HG03354 (cell line): ENCODE measurements at regions not wholly inside any gene's neighbourhood (a gene's known extent, or its start where the extent isn't known, plus 50 kb on each side); places are given as distances from the start of the nearest gene placed in this dataset.

Experiments used
- ATAC-seq: cut with Tn5 transposase; IDR thresholded peaks from one replicate; pipeline ENCODE4 v1.9.1; 2021; ENCODE audit warnings: mild to moderate bottlenecking; ENCODE audit not compliant: unreplicated experiment, poor library complexity, severe bottlenecking

DNA sequence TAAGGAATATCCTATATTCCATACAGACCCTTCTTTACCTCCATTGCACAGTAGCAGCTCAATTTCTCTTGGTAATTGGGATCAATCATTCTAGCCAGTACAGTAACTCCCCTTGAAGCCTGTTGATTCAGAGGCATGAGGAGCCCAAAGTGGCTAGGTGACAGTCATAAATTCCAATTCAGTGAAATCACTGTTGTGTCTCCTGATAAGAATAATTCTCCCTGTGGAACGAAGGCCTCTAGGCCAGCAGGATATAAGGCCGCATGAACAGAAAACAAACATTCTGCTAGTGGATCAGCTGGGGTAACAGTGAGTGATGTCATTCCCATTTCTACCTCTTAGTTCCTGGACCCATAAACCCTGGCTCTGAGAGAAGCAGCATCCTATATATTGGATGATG lies 696.3 kb downstream of the NR2F2 start:
- no peak for ATAC-seq

DNA sequence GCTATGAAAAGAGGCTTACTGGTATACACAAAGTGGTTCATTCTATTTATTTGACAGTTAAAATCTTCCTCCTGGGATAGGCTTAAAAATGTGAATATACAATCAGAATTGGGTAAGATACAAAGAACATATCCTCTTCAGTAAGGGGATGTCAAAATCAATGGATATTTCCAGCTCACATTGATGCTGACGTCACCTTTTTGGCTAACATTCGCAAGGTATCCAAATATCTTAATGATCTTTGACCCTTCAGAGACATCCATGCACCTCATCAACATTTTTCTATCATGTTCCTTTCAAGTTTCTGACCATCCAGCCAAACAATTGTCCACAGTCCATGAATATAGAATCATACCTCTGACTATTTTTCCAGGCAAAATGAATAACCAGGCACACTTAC lies 697.3 kb downstream of the NR2F2 start:
- no peak for ATAC-seq

DNA sequence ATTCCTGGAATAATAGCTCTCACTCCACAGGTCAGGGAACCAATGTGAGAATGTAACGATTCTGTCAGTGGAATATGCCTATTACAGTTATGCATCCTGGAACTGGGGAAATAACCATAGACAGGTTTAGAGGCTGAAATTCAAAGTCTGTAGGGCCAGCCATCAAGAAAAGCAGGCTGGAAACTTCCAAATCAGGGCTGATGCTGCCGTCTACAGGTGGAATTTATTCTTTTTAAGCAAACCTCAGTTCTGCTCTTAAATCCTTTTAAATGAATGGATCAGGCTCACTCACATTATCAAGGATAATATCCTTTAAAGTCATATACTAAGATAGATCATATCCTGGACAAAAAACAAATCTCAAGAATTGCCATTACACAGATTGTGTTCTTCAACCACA lies 699.8 kb downstream of the NR2F2 start:
- no peak for ATAC-seq

DNA sequence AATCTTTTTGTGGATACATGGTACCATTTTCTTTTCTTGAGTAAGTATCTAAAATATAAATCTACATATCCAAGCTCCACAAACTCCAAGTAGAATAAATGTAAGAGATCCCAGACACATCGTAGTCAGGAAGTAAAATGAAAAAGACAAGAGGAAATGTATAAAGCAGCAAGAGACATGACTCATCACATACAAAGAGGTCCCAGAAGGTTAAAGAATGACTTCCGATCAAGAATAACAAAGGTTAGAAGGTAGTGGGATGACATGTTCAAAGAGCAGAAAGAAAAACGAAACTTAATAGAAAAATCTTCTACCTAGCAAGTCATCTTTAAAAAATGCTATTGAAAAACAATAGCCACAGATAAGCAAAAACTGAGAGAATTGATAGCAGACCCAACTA lies 705.8 kb downstream of the NR2F2 start:
- no peak for ATAC-seq

DNA sequence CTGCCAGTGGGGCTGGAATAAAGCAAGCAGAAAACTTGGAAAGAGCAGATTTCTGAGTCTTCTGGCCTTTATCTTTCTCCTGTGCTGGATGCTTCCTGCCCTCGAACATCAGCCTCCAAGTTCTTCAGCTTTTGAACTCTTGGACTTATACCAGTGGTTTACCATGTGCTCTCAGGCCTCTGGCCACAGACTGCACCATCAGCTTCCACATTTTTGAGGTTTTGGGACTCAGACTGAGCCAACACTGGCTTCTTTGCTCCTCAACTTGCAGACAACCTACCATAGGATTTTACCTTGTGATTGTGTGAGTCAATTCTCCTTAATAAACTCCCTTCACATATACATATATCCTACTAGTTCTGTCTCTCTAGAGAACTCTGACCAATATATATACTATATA lies 706.6 kb downstream of the NR2F2 start:
- ATAC-seq = no peak

DNA sequence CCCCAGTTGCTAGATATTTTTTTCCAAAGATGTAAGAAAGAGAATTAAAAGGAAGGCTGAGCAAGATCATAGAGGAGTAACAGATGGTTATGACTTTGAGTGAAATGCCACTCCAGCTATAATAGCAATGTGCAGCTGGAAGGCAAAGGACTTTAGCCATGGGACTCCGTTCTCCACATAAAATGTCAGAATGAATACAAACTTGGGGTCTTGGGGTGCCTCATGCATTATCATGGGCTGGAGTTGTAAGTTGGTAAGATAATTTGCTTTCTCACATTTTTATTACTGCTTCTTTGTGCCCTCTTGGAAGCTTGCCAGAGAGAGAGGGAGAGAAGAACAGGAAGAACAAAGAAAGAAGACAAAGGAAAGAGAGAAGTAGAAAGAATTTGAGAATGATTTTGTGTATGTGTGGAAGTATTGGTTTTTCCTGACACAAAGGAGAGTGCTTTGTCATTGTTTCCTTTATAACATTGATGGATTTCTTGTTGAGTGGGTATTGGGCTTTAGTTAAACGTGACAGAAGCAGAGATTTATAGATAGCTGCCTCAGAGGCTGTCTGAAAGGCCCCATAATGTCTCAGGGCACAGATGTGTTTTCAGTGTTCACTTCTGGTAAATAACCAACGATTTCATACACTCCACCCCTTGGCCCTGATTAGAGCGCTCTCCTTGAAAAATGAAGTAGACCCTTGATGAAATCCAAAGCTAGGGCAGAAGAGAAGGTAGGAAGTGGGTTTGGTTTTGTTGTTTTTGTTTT lies 715.3 kb downstream of the NR2F2 start:
- ATAC-seq = no peak

DNA sequence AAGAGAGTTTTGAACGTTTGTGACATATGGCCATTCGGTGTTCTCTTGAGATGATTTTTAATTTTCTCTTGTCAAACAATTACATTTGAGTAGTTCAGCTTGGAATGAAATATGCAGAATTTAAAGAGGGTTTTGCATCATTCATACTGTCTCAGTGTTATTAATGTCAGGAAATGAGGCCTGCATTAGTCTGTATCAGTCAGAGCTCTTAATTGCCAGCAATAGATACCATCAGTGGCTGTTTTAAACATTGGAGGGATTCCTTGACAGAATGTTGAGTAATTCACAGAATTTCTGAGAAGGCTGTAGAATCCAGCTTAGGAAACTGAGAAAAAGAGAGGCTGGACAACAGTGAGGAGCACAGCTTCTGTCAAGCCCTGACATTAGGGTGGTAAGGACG lies 722.0 kb downstream of the NR2F2 start:
- no peak for ATAC-seq

DNA sequence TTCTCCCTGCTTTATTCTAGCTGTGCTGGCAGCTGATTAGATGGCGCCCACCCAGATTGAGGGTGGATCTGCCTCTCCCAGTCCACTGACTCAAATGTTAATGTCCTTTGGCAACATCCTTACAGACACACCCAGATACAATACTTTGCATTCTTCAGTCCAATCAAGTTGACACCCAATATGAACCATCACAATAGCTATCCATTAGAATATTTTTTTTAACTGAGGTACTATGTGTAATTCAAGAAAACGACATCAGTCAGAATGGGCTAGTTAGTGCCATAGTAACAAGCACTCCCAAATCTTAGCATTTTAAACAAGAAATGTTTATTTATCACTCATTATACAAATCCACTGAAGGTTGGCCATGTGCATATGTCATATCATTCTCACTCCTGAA lies 723.1 kb downstream of the NR2F2 start:
- ATAC-seq = no peak

DNA sequence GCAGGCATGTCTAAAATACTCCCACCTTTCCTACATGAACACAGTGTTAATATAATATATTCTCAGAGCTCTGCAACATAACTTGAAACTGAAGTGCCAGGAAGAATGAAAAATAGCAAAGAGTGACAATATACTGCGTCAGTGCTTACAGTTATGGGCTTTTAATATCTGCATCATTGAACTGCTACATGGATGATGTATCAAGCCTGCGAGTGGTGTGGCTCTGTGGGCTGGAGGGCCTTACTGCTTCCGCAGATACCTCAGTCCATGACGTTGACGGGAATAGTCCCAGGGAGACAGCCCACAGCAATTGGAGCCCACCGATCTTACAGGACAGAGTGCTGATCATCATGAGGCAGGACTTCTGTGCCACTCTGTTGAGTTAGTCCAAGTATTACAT lies 727.0 kb downstream of the NR2F2 start:
- no peak for ATAC-seq

DNA sequence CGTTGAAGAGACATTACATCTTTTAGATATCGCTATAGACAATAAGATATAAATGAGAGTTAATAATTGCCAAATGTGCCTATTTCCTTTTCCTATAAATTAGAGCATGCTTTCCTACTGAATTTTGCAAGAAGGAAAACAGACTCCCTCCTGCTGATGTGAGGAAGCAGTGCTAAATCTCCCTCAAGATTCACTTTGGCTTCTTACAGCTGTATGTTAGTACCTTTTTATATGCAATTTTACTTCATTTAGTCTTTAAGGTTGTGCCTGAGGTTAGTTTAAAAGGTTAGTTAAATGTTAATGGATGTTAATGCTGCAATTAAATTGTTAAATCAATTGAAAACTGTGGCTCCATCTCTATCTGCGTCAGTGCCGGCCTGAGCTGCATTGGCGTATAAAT lies 728.8 kb downstream of the NR2F2 start:
- no peak for ATAC-seq

DNA sequence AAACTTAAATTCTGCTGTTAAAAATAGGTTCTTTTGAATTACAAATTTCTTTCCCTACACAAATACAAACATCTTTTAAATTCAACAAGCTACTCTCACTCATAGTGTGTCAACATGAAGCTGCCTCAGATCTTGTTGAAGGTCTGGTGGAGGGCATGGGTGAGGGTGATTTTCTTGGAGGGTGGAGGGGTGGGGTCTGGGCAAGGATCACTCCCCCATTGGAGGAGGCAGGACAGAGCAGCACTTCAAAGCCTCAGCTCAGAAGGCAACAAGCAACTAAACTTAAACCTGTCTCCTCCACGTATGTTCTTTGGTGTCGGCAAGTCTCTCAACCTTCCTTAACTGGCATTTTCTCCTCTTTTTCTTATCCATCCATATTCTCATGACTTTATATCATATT lies 730.9 kb downstream of the NR2F2 start:
- ATAC-seq = no peak

DNA sequence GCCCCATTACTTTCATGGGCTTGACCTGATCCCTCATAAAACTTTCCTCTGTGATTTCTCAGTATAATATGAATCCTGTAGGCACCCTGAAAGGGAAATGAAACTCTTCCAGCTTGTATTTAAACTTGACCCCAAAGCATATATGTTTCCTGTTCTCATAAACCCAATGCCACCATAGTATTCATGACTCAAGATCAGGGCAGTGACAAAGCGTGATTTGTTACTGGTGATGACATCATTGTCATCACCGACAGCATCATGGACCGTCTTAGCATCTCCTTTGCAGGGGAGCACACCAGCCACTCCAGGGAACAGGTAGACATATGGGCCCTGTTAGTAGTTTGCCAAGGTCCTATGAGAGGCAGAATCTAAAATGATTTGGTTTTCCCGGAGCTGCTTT lies 741.2 kb downstream of the NR2F2 start:
- ATAC-seq = no peak

DNA sequence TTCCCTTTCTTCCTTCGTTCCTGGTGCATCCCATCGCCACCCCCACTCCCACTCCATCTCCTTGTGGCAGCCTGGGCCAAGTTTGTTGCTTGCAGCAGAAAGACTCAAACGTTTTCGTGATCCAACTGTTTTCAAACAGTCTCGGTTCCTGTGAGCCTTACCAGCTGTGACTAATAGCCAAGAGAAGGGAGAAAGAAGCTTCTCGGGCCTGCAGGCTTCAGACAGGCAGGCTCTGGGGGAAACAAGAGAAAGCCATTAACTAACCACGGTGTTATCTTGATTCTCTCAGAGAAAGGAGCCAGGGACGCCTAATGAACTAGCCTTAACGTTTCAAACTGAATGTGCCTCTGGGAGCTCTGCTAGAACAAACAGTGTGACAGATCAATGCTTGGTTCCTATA lies 742.0 kb downstream of the NR2F2 start:
- ATAC-seq = no peak

DNA sequence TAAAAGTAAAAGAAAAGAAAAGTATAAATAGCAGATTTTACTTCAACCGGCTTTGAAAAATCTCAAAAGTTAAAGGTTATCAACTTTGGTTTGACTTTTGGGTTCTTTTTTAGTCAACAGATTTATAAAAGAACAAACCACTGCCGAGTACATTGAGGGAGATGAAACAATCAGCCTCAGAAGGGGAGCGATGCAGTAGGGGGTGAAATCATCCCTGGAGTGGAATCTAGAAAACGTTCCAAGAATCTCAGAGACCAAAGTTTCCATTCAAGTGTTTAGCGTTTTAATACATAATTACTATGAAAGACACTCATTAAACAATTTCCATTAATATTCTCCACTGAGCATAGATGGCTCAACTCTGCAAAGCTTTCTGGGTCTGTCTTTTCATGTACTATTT lies 745.5 kb downstream of the NR2F2 start:
- no peak for ATAC-seq

DNA sequence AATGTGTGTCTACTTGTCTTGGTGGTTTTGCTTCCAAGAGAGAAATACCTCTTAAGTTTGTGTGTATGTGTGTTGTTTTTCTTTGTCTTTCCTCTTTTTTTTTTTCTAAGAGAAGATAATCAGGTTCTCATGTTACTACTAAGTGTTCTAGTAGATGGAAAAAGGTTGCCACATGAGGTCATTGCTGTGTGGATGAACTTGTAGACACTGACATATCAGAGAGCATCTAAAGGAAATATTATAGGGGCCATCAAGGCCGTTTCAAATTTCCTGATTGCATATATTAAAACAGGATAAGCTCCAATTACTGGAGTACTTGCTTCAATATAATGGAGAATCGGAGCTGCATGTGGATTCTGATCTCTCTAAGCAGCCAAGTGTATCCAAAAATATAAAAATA lies 747.5 kb downstream of the NR2F2 start:
- ATAC-seq = no peak

DNA sequence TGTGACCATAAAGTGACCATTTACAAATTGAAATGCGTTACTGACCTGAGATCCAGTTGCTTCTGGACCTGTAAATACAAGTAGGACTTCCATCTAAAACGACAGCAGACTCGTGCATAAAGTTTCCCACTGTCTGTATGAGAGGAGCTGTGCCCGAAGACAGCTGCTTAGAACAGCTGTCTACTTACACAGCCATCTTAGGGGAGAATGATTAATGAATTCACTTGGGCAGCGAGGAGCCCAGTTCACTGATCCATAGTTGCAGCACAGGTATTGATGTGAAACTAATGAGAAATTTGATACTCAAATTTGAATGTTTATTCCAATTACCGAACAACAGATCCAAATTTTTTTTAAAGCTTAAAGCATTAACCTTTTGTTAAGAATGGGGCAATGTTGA lies 748.1 kb downstream of the NR2F2 start:
- ATAC-seq = no peak

DNA sequence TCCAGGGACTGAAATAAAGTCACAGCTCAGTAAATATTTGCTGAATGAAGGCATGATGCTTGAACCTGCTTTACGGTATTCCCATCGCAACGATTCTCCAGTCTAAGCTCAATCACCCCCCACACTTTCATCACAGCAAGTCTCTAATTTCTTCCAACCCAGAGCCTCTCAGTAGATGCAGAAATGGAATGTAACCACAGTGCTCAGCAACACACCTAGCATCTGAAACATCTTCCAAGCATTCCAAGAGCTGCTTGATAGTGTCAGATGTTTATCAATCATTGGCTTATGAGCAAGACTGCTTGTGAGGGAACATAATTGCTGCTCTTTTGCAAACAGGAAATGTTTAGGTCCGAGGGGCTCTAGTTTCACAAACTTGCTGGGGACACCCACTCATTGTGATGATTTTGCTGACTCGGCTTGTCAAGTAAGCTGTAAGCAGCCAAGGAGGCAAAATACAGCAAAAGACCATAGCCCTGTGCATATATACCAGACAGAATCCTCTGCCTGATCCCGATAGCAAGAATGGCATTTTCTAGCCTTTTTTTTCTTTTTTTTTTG lies 751.2 kb downstream of the NR2F2 start:
- ATAC-seq = no peak

DNA sequence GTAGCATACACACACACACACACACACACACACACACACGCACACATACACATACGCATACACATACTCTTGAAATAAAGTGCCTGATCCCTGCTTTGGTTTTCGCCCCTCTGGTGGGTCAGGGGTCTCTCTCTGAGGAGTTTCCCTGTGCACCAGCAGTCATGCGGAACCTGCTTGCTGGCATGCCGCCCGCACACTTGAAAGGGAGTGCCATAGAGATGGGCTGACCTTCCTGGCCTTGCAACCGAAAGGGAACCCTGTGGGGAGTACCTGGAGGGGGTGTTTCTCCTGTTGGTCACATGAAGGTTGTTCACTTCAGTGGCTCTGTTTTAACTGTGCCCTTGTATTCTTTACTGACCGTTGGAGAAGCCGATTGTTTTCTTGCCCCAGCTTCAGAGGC lies 752.3 kb downstream of the NR2F2 start:
- no peak for ATAC-seq

DNA sequence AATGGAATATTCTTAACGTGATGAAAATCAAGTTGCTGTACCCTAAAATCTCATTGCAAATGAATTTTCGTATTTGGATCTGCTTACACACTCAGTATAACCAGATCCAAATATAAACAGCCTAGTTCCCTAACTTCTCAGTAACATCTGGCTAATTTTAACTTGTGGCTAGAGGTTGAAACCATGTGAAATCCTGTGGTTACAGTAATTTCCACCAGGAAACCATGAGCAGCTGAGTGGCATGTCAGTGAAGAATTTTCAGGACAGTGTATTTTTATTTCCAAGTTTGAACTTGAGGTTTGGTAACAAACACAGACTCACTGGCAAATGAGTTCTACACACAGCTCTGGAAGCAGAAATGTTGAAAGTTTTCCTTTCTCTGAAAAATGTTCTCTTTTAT lies 754.1 kb downstream of the NR2F2 start:
- ATAC-seq = no peak

DNA sequence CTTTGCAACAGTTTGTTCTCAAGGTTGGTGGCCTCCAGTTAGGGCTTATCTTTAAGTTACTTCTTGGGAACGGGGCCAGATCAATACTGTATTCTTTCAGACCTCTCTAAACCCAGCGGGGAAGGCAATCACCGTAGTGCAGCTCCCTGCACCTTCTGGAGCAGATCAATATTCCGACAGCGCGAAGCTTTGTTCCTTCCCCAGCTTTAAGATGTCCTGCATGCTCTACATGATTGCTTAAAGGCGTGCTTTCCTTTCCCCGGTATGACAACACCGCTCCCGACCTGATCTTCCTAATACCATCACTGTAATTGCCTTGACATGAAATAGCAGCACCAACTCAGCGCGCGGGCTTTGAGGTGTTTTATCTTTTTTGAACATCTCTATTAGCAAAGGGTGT lies 755.2 kb downstream of the NR2F2 start:
- ATAC-seq = no peak

DNA sequence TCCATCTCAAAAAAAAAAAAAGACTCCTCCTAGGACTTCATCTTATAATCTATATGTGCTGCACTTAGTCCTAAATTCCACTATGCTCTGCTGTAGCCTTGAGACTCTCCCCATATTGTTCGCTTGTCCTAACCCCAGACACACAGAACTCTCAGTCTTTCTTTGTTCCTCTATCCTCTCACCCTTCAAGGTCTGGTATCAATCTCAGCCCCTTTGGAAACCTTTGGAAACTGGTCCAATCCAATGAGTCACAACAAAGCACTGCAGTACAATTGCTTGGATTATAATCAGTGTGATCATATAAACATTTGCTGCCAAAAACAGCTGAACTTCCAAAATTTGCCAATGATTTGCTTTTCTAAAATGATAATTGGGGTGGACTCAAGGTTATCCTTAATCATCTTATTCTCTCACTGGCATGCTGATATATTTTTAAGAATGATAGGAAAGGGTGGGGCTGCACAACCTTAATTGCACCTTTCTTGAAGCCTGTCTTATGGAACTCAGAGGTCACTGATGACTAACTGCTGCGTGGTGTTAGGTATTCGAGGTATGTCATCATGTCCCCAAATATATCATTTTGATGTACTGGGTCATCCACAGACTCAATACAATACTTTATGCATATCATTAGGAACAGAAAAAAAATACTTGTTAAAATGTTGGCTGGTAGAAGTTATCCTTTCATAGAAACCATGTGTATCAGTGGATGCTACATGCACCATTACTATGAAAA lies 756.7 kb downstream of the NR2F2 start:
- no peak for ATAC-seq
